CD4-positive, alpha-beta T cell (primary cell): ENCODE measurements at regions not wholly inside any gene's neighbourhood (a gene's known extent, or its start where the extent isn't known, plus 50 kb on each side); places are given as distances from the start of the nearest gene placed in this dataset.

Experiments used
- ATAC-seq: fragments of 200-7000 bp; cut with Tn5 transposase; one replicate; pipeline ENCODE4 v1.10.0; 2022; ENCODE audit warnings: mild to moderate bottlenecking; ENCODE audit not compliant: poor library complexity
- CTCF ChIA-PET: fragments of 350-600 bp; sonication (Branson Sonifier 250); formaldehyde crosslinking; loops from one replicate; lab custom pipeline; 2021; ENCODE audit warnings: antibody characterized with exemption, inconsistent platforms; lab: Charles Lee
- POLR2A ChIA-PET: fragments of 350-600 bp; sonication (Branson Sonifier 250); formaldehyde crosslinking; loops from one replicate; lab custom pipeline; 2021; ENCODE audit warnings: antibody characterized with exemption, inconsistent platforms; lab: Charles Lee
- DNase-seq, 14 experiments: peaks; one replicate each; pipeline ENCODE4 v3.0.0-alpha.2; 2013 to 2020; ENCODE audit warnings: mixed read lengths in 2 of 14
- H3K27ac ChIP-seq, 2 donors: one replicate each; pipeline versions ENCODE4 v1.5.1 to v1.7.0; 2013; ENCODE audit warnings: low read length in 2 of 2, low read depth in 1 of 2, mild to moderate bottlenecking in 1 of 2
- H3K27me3 ChIP-seq, 2 experiments: 1 replicate in 1 of 2; 2 replicates in 1 of 2; pipeline versions ENCODE4 v1.6.1 to v1.7.0; 2013; ENCODE audit warnings: low read length in 2 of 2, control low read depth in 1 of 2, mild to moderate bottlenecking in 1 of 2, moderate library complexity in 1 of 2; ENCODE audit not compliant: insufficient read depth in 2 of 2, control insufficient read depth in 1 of 2
- H3K36me3 ChIP-seq: one replicate; pipeline ENCODE4 v1.6.1; 2013; ENCODE audit warnings: low read length, control low read depth; ENCODE audit not compliant: insufficient read depth
- H3K4me1 ChIP-seq: one replicate; pipeline ENCODE4 v1.6.1; 2013; ENCODE audit warnings: low read length, control low read depth; ENCODE audit not compliant: insufficient read depth
- H3K4me3 ChIP-seq: one replicate; pipeline ENCODE4 v1.5.1; 2013; ENCODE audit warnings: mild to moderate bottlenecking, low read length, moderate library complexity
- H3K9me3 ChIP-seq, 2 experiments: 1 replicate in 1 of 2; 2 replicates in 1 of 2; pipeline versions ENCODE4 v1.6.1 to v1.7.0; 2013; ENCODE audit warnings: low read length in 2 of 2, mild to moderate bottlenecking in 2 of 2, control low read depth in 1 of 2, moderate library complexity in 1 of 2; ENCODE audit not compliant: control insufficient read depth in 1 of 2, insufficient read depth in 1 of 2
- H3K27ac Mint-ChIP-seq: one replicate; pipeline ENCODE4 v1.8.0; 2020; ENCODE audit warnings: mixed read lengths
- H3K27me3 Mint-ChIP-seq: one replicate; pipeline ENCODE4 v1.8.0; 2021; ENCODE audit warnings: mixed read lengths
- H3K36me3 Mint-ChIP-seq: one replicate; pipeline ENCODE4 v1.8.0; 2021; ENCODE audit warnings: low read depth, mixed read lengths
- H3K4me1 Mint-ChIP-seq: one replicate; pipeline ENCODE4 v1.8.0; 2021; ENCODE audit warnings: low read depth, mixed read lengths
- H3K4me3 Mint-ChIP-seq: one replicate; pipeline ENCODE4 v1.8.0; 2020; ENCODE audit warnings: mild to moderate bottlenecking, mixed read lengths
- H3K9me3 Mint-ChIP-seq: one replicate; pipeline ENCODE4 v1.8.0; 2020; ENCODE audit warnings: mixed read lengths
- CTCF ChIP-seq: fragments of 200-600 bp; IDR thresholded peaks from one replicate; pipeline ENCODE4 v1.8.0; 2022; ENCODE audit warnings: antibody characterized with exemption, mild to moderate bottlenecking
- intact Hi-C, 2 experiments: fragments of 100-400 bp; cut with DNase I in 1 of 2; cut with micrococcal nuclease in 1 of 2; formaldehyde crosslinking; loops; one replicate each; pipeline versions ENCODE4 v1.15.1 to v1.9.0; 2023 to 2025; cut with DNase I, micrococcal nuclease

- H3K27ac ChIP-seq = no peak overlapping the region
- Mint-ChIP-seq H3K9me3 (peaks cover 2% of the 10 kb centered on the region), H3K4me3 (no peak overlapping the region), H3K4me1 (no peaks in the 10 kb centered on the region), H3K36me3 (no peaks in the 10 kb centered on the region), H3K27me3 (no peaks in the 10 kb centered on the region), H3K27ac (no peak overlapping the region)
- no peaks in the 10 kb centered on the region for H3K36me3 ChIP-seq
- H3K4me3 ChIP-seq = no peak overlapping the region
- ATAC-seq (no peak), DNase-seq (peak in 2 of 14 experiments; percentile 3 to 4)
- ChIA-PET POLR2A (no interaction called here), CTCF (no interaction called here)
- no peaks in the 10 kb centered on the region for H3K4me1 ChIP-seq
- no peaks in the 10 kb centered on the region for H3K27me3 ChIP-seq
- H3K9me3 ChIP-seq = no peaks in the 10 kb centered on the region
- intact Hi-C loops = no loop called here
- no peak for TF ChIP-seq CTCF
Observed at GRCh38 chr5:162209005-162209605, 141.5 kb downstream of the GABRG2 start.

GRCh38 chr5:162214551-162214950 is 147.0 kb downstream of the GABRG2 start:
- H3K9me3 Mint-ChIP-seq = no peaks in the 10 kb centered on the region
- H3K4me1 Mint-ChIP-seq = no peaks in the 10 kb centered on the region
- no peak overlapping the region for H3K4me3 Mint-ChIP-seq
- intact Hi-C loops = no loop called here
- no peak overlapping the region for H3K4me3 ChIP-seq
- H3K27ac ChIP-seq = no peak overlapping the region
- H3K4me1 ChIP-seq = no peaks in the 10 kb centered on the region
- H3K27ac Mint-ChIP-seq = no peak overlapping the region
- ChIA-PET CTCF (no interaction called here), POLR2A (no interaction called here)
- DNase-seq (no peak), ATAC-seq (no peak)
- no peaks in the 10 kb centered on the region for H3K36me3 Mint-ChIP-seq
- no peaks in the 10 kb centered on the region for H3K9me3 ChIP-seq
- no peaks in the 10 kb centered on the region for H3K27me3 Mint-ChIP-seq
- H3K36me3 ChIP-seq = no peaks in the 10 kb centered on the region
- TF ChIP-seq CTCF = no peak
- H3K27me3 ChIP-seq = no peaks in the 10 kb centered on the region

- ATAC-seq = no peak
- CTCF ChIA-PET = no interaction called here
- Mint-ChIP-seq H3K27me3 (no peaks in the 10 kb centered on the region), H3K9me3 (no peaks in the 10 kb centered on the region), H3K36me3 (no peaks in the 10 kb centered on the region), H3K4me3 (no peak overlapping the region), H3K27ac (no peak overlapping the region), H3K4me1 (no peaks in the 10 kb centered on the region)
- H3K36me3 ChIP-seq = no peaks in the 10 kb centered on the region
- POLR2A ChIA-PET = no interaction called here
- H3K27ac ChIP-seq = no peak overlapping the region
- no peak overlapping the region for H3K4me3 ChIP-seq
- no peak for TF ChIP-seq CTCF
- H3K4me1 ChIP-seq = no peaks in the 10 kb centered on the region
- DNase-seq = no peak
- no peaks in the 10 kb centered on the region for H3K27me3 ChIP-seq
- peaks cover 0 to 3% of the 10 kb centered on the region in 2 experiments for H3K9me3 ChIP-seq
- intact Hi-C loops = no loop called here
Observed at GRCh38 chr5:162217037-162217436, 149.5 kb downstream of the GABRG2 start.
